Gastroesophageal sphincter (tissue), 4 donors: ENCODE measurements at regions not wholly inside any gene's neighbourhood (a gene's known extent, or its start where the extent isn't known, plus 50 kb on each side); places are given as distances from the start of the nearest gene placed in this dataset.
A peak's percentile ranks its signal among the peaks of the same experiment; 100 is the strongest.

Experiments used
- ATAC-seq: fragments of 150-250 bp; one replicate; pipeline ENCODE4 v1.9.1; 2016; ENCODE audit warnings: mild to moderate bottlenecking, moderate library complexity
- H3K27ac ChIP-seq, 4 donors: fragments of 200-600 bp; sonication (generic) in 3 of 4; 1 replicate in 3 of 4; 2 replicates in 1 of 4; pipeline ENCODE4 v1.5.1; 2016 to 2019
- H3K27me3 ChIP-seq: fragments of 200-600 bp; sonication (generic); one replicate; pipeline ENCODE4 v1.5.1; 2019
- H3K36me3 ChIP-seq, 2 donors: fragments of 200-600 bp; sonication (generic); one replicate each; pipeline ENCODE4 v1.5.1; 2019; ENCODE audit warnings: control low read depth in 1 of 2
- H3K4me1 ChIP-seq, 3 donors: fragments of 200-600 bp; sonication (generic); 1 replicate in 2 of 3; 2 replicates in 1 of 3; pipeline ENCODE4 v1.5.1; 2016 to 2019; ENCODE audit warnings: control low read depth in 2 of 3
- H3K4me3 ChIP-seq, 2 donors: fragments of 200-600 bp; sonication (generic); one replicate each; pipeline ENCODE4 v1.5.1; 2019; ENCODE audit warnings: mild to moderate bottlenecking in 1 of 2, moderate library complexity in 1 of 2
- H3K9me3 ChIP-seq, 3 donors: fragments of 200-600 bp; sonication (generic); one replicate each; pipeline ENCODE4 v1.5.1; 2017 to 2019; ENCODE audit warnings: control low read depth in 2 of 3
- CTCF ChIP-seq, 4 experiments: fragments of 200-600 bp in 2 of 4; fragments of 450-650 bp in 2 of 4; sonication (generic) in 1 of 4; IDR thresholded peaks; one replicate each; pipeline ENCODE4 v1.5.1; 2017 to 2019; ENCODE audit warnings: antibody characterized with exemption in 4 of 4, mild to moderate bottlenecking in 2 of 4, moderate library complexity in 2 of 4
- EP300 ChIP-seq: sonication (generic); formaldehyde crosslinking; IDR thresholded peaks from one replicate; pipeline ENCODE4 v1.6.1; 2017; ENCODE audit warnings: antibody characterized with exemption, mild to moderate bottlenecking
- POLR2A ChIP-seq, 2 donors: fragments of 450-650 bp; IDR thresholded peaks; one replicate each; pipeline ENCODE4 v1.6.1; 2017; ENCODE audit warnings: antibody characterized with exemption in 2 of 2, mild to moderate bottlenecking in 2 of 2, moderate library complexity in 1 of 2
- POLR2AphosphoS5 ChIP-seq: sonication (generic); formaldehyde crosslinking; IDR thresholded peaks from one replicate; pipeline ENCODE4 v1.6.1; 2017; ENCODE audit warnings: antibody characterized with exemption
- WGBS, 2 donors: methylation state at CpG; one replicate each; pipeline ENCODE4 v1.1.5; 2018; ENCODE audit warnings: low coverage in 1 of 2; 5-methylcytosine and 5-hydroxymethylcytosine counted together

- H3K27ac ChIP-seq = peak overlapping the region in 3 of 4 donors; percentile 27 to 60 (median 51)
- no peaks in the 10 kb centered on the region for H3K9me3 ChIP-seq
- peak; percentile 58 for ATAC-seq
- H3K36me3 ChIP-seq = no peaks in the 10 kb centered on the region
- 42 to 80% methylated on average over 1 to 3 of the region's 5 CpGs for WGBS, 2 donors
- H3K4me1 ChIP-seq = peaks cover 0 to 16% (median 7%) of the 10 kb centered on the region in 3 donors
- H3K4me3 ChIP-seq = no peak overlapping the region
- no peak for TF ChIP-seq EP300
- H3K27me3 ChIP-seq = peaks cover 45% of the 10 kb centered on the region
Measured at GRCh38 chr15:68487087-68487843, 55.3 kb upstream of the ITGA11 start.

GRCh38 chr15:68488290-68488689 lies 56.3 kb upstream of the ITGA11 start:
- TF ChIP-seq POLR2AphosphoS5 = no peak
- no peak for TF ChIP-seq CTCF (IDR thresholded peaks at IDR 0.05)
- no peak for TF ChIP-seq POLR2A (IDR thresholded peaks at IDR 0.05)
- ATAC-seq = no peak
- Histone ChIP-seq H3K27me3 (peaks cover 46% of the 10 kb centered on the region), H3K27ac (peak overlapping the region in 1 of 4 donors; percentile 10), H3K36me3 (no peaks in the 10 kb centered on the region), H3K4me1 (peaks cover 0 to 16% (median 7%) of the 10 kb centered on the region in 3 donors), H3K4me3 (no peak overlapping the region), H3K9me3 (no peaks in the 10 kb centered on the region)
- WGBS, 2 donors = 40 to 66% methylated on average over 4 to 5 of the region's 5 CpGs

GRCh38 chr15:68488966-68489365 lies 57.0 kb upstream of the ITGA11 start:
- no peak overlapping the region for H3K27ac ChIP-seq
- TF ChIP-seq POLR2A (IDR thresholded peaks at IDR 0.05) (no peak), POLR2AphosphoS5 (no peak), CTCF (IDR thresholded peaks at IDR 0.05) (no peak), EP300 (no peak)
- H3K4me1 ChIP-seq = peaks cover 0 to 16% (median 7%) of the 10 kb centered on the region in 3 donors
- 57 to 67% methylated on average over 1 to 5 of the region's 5 CpGs for WGBS, 2 donors
- H3K36me3 ChIP-seq = no peaks in the 10 kb centered on the region
- no peaks in the 10 kb centered on the region for H3K9me3 ChIP-seq
- no peak for ATAC-seq
- H3K27me3 ChIP-seq = peaks cover 52% of the 10 kb centered on the region
- H3K4me3 ChIP-seq = no peak overlapping the region

- no peak overlapping the region for H3K4me3 ChIP-seq
- H3K27me3 ChIP-seq = peaks cover 56% of the 10 kb centered on the region
- WGBS, 2 donors = 36 to 43% methylated on average over 2 to 3 of the region's 3 CpGs
- peaks cover 0 to 16% (median 7%) of the 10 kb centered on the region in 3 donors for H3K4me1 ChIP-seq
- no peaks in the 10 kb centered on the region for H3K9me3 ChIP-seq
- TF ChIP-seq EP300 (no peak), POLR2AphosphoS5 (no peak), CTCF (IDR thresholded peaks at IDR 0.05) (no peak), POLR2A (IDR thresholded peaks at IDR 0.05) (no peak)
- no peak overlapping the region for H3K27ac ChIP-seq
- no peak for ATAC-seq
- H3K36me3 ChIP-seq = no peaks in the 10 kb centered on the region
Measured at GRCh38 chr15:68489421-68489820, 57.5 kb upstream of the ITGA11 start.

GRCh38 chr15:68491415-68492106 lies 59.6 kb upstream of the ITGA11 start:
- Histone ChIP-seq H3K27me3 (peaks cover 44% of the 10 kb centered on the region), H3K4me1 (peaks cover 0 to 7% (median 0%) of the 10 kb centered on the region in 3 donors), H3K4me3 (no peak overlapping the region), H3K27ac (no peak overlapping the region), H3K36me3 (no peaks in the 10 kb centered on the region), H3K9me3 (no peaks in the 10 kb centered on the region)
- TF ChIP-seq EP300 (no peak), POLR2AphosphoS5 (no peak), POLR2A (IDR thresholded peaks at IDR 0.05) (no peak)
- 67 to 88% methylated on average over 4 to 5 of the region's 5 CpGs for WGBS, 2 donors
- no peak for ATAC-seq
